Keratinocyte (primary cell): ENCODE measurements at regions not wholly inside any gene's neighbourhood (a gene's known extent, or its start where the extent isn't known, plus 50 kb on each side); places are given as distances from the start of the nearest gene placed in this dataset.

Experiments
- EZH2 ChIP-seq: IDR thresholded peaks from one replicate; pipeline ENCODE4 v1.6.1; 2012; ENCODE audit warnings: inconsistent platforms, mild to moderate bottlenecking, low read length, moderate library complexity
- TF ChIP-seq, protein P1 (sequence below), 3 experiments: IDR thresholded peaks in 1 of 3; conservative IDR thresholded peaks in 1 of 3; optimal IDR thresholded peaks in 1 of 3; 2 replicates in 2 of 3; 3 replicates in 1 of 3; pipeline versions ENCODE3 to v1.5.1; 2011; ENCODE audit warnings: low read length in 3 of 3, mild to moderate bottlenecking in 3 of 3, moderate library complexity in 2 of 3, control low read depth in 1 of 3, inconsistent platforms in 1 of 3; ENCODE audit not compliant: insufficient read depth in 2 of 3; ENCODE audit errors: extremely low read depth in 1 of 3

DNA sequence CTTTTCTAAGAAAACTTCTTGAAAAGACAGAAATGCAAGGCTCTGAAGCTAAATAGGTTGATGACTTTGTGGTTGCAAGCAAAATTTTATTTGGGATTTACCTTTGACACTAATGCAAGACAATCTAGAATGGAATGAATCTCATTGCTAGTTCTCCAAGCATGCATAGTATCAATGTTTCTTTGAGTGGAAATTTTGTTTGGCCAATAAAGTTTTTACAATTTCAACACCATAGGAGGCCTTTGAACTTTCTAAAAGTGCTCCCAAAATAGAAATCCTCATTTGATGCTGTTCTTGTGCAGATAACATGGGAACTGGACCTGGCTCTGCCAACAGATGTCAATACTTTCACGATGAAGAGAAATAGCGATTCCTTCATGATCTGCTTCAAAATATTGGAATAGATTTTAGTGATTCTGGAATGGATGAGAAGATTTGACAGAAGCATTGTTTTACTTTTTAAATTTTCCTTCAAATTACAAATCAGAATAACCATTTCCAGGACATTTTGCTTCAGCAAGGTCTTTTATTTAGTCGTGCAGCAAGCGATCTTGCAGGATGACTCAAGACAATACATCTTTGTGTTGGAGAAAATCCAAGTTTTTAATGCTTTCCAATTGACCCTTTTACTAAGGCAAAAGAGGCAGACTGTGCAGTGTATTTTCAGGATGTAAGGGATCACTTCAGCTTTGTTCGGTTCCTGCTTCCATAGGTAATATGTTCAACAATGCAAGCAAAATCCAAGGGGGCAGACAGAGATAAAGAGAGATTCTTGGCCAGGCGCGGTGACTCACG lies 51.7 kb upstream of the OTUD4 start:
- TF ChIP-seq, protein P1, sequence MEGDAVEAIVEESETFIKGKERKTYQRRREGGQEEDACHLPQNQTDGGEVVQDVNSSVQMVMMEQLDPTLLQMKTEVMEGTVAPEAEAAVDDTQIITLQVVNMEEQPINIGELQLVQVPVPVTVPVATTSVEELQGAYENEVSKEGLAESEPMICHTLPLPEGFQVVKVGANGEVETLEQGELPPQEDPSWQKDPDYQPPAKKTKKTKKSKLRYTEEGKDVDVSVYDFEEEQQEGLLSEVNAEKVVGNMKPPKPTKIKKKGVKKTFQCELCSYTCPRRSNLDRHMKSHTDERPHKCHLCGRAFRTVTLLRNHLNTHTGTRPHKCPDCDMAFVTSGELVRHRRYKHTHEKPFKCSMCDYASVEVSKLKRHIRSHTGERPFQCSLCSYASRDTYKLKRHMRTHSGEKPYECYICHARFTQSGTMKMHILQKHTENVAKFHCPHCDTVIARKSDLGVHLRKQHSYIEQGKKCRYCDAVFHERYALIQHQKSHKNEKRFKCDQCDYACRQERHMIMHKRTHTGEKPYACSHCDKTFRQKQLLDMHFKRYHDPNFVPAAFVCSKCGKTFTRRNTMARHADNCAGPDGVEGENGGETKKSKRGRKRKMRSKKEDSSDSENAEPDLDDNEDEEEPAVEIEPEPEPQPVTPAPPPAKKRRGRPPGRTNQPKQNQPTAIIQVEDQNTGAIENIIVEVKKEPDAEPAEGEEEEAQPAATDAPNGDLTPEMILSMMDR (optimal IDR thresholded peaks at IDR 0.05 in 1 of 3, IDR thresholded peaks at IDR 0.05 in 1 of 3, conservative IDR thresholded peaks at IDR 0.05 in 1 of 3; ENCODE audit: extremely low read depth in 1 of 3, insufficient read depth in 2 of 3, low read length in 3 of 3), result no peak
- no peak for TF ChIP-seq EZH2
